ENCODE measurements at regions not wholly inside any gene's neighbourhood (a gene's known extent, or its start where the extent isn't known, plus 50 kb on each side); places are given as distances from the start of the nearest gene placed in this dataset.

GRCh38 chr12:75935539-75936242, 95.9 kb downstream of the PHLDA1 start:
- intact Hi-C loops (cut with DNase I), result no loop called here
- WGBS, result 94% methylated on average over 3 of the region's 3 CpGs
- H3K9me3 ChIP-seq, result no peaks in the 10 kb centered on the region
- H3K27ac ChIP-seq, result no peak overlapping the region
- H3K36me3 ChIP-seq, result no peaks in the 10 kb centered on the region
- no peak overlapping the region for H3K4me3 ChIP-seq
- no peaks in the 10 kb centered on the region for H3K4me1 ChIP-seq (replicated peaks)
- TF ChIP-seq CTCF (IDR thresholded peaks at IDR 0.05) (no peak), POLR2AphosphoS5 (IDR thresholded peaks at IDR 0.05) (no peak), POLR2A (IDR thresholded peaks at IDR 0.05) (no peak)
- no peak for DNase-seq (ENCODE audit: low spot score)
- no peaks in the 10 kb centered on the region for H3K27me3 ChIP-seq (replicated peaks; ENCODE audit: insufficient read depth)

DNA sequence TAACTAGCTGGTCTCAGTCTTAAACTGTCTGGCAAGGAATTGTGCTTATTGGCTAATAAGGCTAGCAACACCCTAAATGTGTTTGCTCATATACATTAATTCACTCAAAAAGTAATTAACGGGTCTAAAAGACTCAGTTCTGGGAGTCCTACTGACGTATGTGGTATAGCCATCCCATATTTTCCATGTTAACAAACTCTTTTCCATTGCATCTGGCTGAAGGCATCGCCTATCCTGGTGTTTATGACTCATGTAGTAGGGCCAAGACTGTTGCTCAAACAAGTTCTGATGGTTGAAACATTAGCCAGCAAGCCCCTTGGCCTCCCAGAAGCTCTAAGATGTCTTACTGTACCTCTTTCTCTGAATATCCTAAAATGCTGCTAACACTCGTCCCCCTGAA, 98.5 kb downstream of the PHLDA1 start:
- Histone ChIP-seq H3K4me3 (no peak overlapping the region), H3K4me1 (replicated peaks) (no peaks in the 10 kb centered on the region), H3K36me3 (no peaks in the 10 kb centered on the region), H3K9me3 (no peaks in the 10 kb centered on the region), H3K27ac (no peak overlapping the region), H3K27me3 (replicated peaks; ENCODE audit: insufficient read depth) (no peaks in the 10 kb centered on the region)
- TF ChIP-seq POLR2AphosphoS5 (IDR thresholded peaks at IDR 0.05) (no peak), POLR2A (IDR thresholded peaks at IDR 0.05) (no peak), CTCF (IDR thresholded peaks at IDR 0.05) (no peak)
- intact Hi-C loops (cut with DNase I), result no loop called here
- DNase-seq (ENCODE audit: low spot score), result no peak
- 73% methylated on average over 4 of the region's 4 CpGs for WGBS

GRCh38 chr12:75932241-75932640, 99.3 kb downstream of the PHLDA1 start:
- Histone ChIP-seq H3K27me3 (replicated peaks; ENCODE audit: insufficient read depth) (no peaks in the 10 kb centered on the region), H3K4me1 (replicated peaks) (no peaks in the 10 kb centered on the region)
- DNase-seq (ENCODE audit: low spot score), result no peak

GRCh38 chr12:75923964-75924666, 107.5 kb downstream of the PHLDA1 start:
- no peak overlapping the region for H3K27ac ChIP-seq
- H3K27me3 ChIP-seq (replicated peaks; ENCODE audit: insufficient read depth), result no peaks in the 10 kb centered on the region
- no peak for DNase-seq (ENCODE audit: low spot score)
- no peak for TF ChIP-seq POLR2A (IDR thresholded peaks at IDR 0.05)
- no peak for TF ChIP-seq POLR2AphosphoS5 (IDR thresholded peaks at IDR 0.05)
- no peak for TF ChIP-seq CTCF (IDR thresholded peaks at IDR 0.05)
- WGBS, result 89% methylated on average over 3 of the region's 3 CpGs
- no peaks in the 10 kb centered on the region for H3K9me3 ChIP-seq
- H3K4me1 ChIP-seq (replicated peaks), result no peaks in the 10 kb centered on the region
- no peak overlapping the region for H3K4me3 ChIP-seq
- no peaks in the 10 kb centered on the region for H3K36me3 ChIP-seq
- intact Hi-C loops (cut with DNase I), result no loop called here

More at GRCh38 chr12:75932241-75932640, 99.3 kb downstream of the PHLDA1 start:
- no peaks in the 10 kb centered on the region for H3K36me3 ChIP-seq
- H3K4me3 ChIP-seq, result no peak overlapping the region
- TF ChIP-seq POLR2AphosphoS5 (IDR thresholded peaks at IDR 0.05), result no peak
- TF ChIP-seq POLR2A (IDR thresholded peaks at IDR 0.05), result no peak
- TF ChIP-seq CTCF (IDR thresholded peaks at IDR 0.05), result no peak
- no peaks in the 10 kb centered on the region for H3K9me3 ChIP-seq
- 80% methylated on average over 1 of the region's 1 CpG for WGBS
- no peak overlapping the region for H3K27ac ChIP-seq
- intact Hi-C loops (cut with DNase I), result no loop called here

Data from prostate gland (tissue), 2 donors.